Suprapubic skin (tissue), 4 donors: ENCODE measurements at regions not wholly inside any gene's neighbourhood (a gene's known extent, or its start where the extent isn't known, plus 50 kb on each side); places are given as distances from the start of the nearest gene placed in this dataset.
"Not testable (repeated sequence)": the region's sequence is repeated elsewhere in the genome, so short reads cannot be mapped to it uniquely, and the experiment has no call there.

Source experiments
- DNase-seq, 2 donors: peaks; one replicate each; pipeline ENCODE4 v3.0.0-alpha.2; 2019; ENCODE audit warnings: low spot score in 2 of 2
- H3K27ac ChIP-seq: fragments of 200-600 bp; sonication (generic); one replicate; pipeline ENCODE4 v1.5.1; 2019
- H3K27me3 ChIP-seq: fragments of 200-600 bp; sonication (generic); one replicate; pipeline ENCODE4 v1.5.1; 2019
- H3K36me3 ChIP-seq: fragments of 200-600 bp; sonication (generic); one replicate; pipeline ENCODE4 v1.5.1; 2019
- H3K4me1 ChIP-seq: fragments of 200-600 bp; sonication (generic); one replicate; pipeline ENCODE4 v1.5.1; 2019
- H3K4me3 ChIP-seq: fragments of 200-600 bp; sonication (generic); one replicate; pipeline ENCODE4 v1.5.1; 2019; ENCODE audit warnings: mild to moderate bottlenecking
- H3K9me3 ChIP-seq: fragments of 200-600 bp; sonication (generic); one replicate; pipeline ENCODE4 v1.5.1; 2019
- EP300 ChIP-seq: sonication (generic); formaldehyde crosslinking; IDR thresholded peaks from one replicate; pipeline ENCODE4 v1.6.1; 2017; ENCODE audit warnings: antibody characterized with exemption
- POLR2A ChIP-seq, 2 donors: fragments of 450-650 bp; IDR thresholded peaks; one replicate each; pipeline ENCODE4 v1.6.1; 2017; ENCODE audit warnings: antibody characterized with exemption in 2 of 2, mild to moderate bottlenecking in 2 of 2, moderate library complexity in 2 of 2
- POLR2AphosphoS5 ChIP-seq, 3 donors: sonication (generic); formaldehyde crosslinking; IDR thresholded peaks; one replicate each; pipeline ENCODE4 v1.6.1; 2017; ENCODE audit warnings: antibody characterized with exemption in 3 of 3
- WGBS: methylation state at CpG from one replicate; pipeline ENCODE4 v1.1.5; 2018; 5-methylcytosine and 5-hydroxymethylcytosine counted together
- TF ChIP-seq, protein P1 (sequence below), 2 donors: fragments of 200-600 bp in 1 of 2; fragments of 450-650 bp in 1 of 2; sonication (generic) in 1 of 2; IDR thresholded peaks; one replicate each; pipeline ENCODE4 v1.5.1; 2016 to 2019; ENCODE audit warnings: antibody characterized with exemption in 2 of 2, mild to moderate bottlenecking in 1 of 2, moderate library complexity in 1 of 2

DNA sequence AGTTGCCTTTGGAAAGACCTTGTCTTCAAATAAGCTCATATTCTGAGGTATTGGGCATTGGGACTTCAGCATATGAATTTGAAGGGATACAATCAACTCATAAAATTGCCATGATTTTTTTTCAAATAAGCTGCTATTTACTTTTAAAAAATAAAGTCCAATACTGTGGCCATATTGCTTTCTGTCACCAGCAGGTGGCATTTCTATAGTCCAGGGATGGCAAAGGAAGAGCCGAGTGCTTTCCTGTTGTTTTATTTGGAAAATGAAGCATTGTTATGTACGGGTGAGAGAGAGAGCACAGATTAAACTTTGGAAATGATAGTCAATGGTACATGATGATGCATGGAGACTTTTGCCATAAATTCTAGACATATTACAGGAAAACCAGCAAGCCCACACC lies 104.1 kb upstream of the DPP6 start:
- no peaks in the 10 kb centered on the region for H3K27me3 ChIP-seq
- no peaks in the 10 kb centered on the region for H3K36me3 ChIP-seq
- H3K4me1 ChIP-seq: no peaks in the 10 kb centered on the region
- H3K27ac ChIP-seq: no peak overlapping the region
- TF ChIP-seq, protein P1, sequence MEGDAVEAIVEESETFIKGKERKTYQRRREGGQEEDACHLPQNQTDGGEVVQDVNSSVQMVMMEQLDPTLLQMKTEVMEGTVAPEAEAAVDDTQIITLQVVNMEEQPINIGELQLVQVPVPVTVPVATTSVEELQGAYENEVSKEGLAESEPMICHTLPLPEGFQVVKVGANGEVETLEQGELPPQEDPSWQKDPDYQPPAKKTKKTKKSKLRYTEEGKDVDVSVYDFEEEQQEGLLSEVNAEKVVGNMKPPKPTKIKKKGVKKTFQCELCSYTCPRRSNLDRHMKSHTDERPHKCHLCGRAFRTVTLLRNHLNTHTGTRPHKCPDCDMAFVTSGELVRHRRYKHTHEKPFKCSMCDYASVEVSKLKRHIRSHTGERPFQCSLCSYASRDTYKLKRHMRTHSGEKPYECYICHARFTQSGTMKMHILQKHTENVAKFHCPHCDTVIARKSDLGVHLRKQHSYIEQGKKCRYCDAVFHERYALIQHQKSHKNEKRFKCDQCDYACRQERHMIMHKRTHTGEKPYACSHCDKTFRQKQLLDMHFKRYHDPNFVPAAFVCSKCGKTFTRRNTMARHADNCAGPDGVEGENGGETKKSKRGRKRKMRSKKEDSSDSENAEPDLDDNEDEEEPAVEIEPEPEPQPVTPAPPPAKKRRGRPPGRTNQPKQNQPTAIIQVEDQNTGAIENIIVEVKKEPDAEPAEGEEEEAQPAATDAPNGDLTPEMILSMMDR (IDR thresholded peaks at IDR 0.05): no peak
- TF ChIP-seq POLR2AphosphoS5 (IDR thresholded peaks at IDR 0.05): no peak
- TF ChIP-seq POLR2A (IDR thresholded peaks at IDR 0.05): no peak
- TF ChIP-seq EP300: no peak
- no peaks in the 10 kb centered on the region for H3K9me3 ChIP-seq
- no peak for DNase-seq
- no peak overlapping the region for H3K4me3 ChIP-seq
- 60% methylated on average over 2 of the region's 2 CpGs for WGBS

- no peaks in the 10 kb centered on the region for H3K9me3 ChIP-seq
- WGBS: 61% methylated on average over 10 of the region's 10 CpGs
- no peaks in the 10 kb centered on the region for H3K27me3 ChIP-seq
- no peak overlapping the region for H3K27ac ChIP-seq
- no peaks in the 10 kb centered on the region for H3K36me3 ChIP-seq
- no peak for DNase-seq
- no peaks in the 10 kb centered on the region for H3K4me1 ChIP-seq
- no peak overlapping the region for H3K4me3 ChIP-seq
- no peak for TF ChIP-seq POLR2AphosphoS5 (IDR thresholded peaks at IDR 0.05)
- TF ChIP-seq POLR2A (IDR thresholded peaks at IDR 0.05): no peak
- TF ChIP-seq, protein P1 (IDR thresholded peaks at IDR 0.05): no peak
- no peak for TF ChIP-seq EP300
Observed at GRCh38 chr7:153951316-153951715, 100.9 kb upstream of the DPP6 start.

DNA sequence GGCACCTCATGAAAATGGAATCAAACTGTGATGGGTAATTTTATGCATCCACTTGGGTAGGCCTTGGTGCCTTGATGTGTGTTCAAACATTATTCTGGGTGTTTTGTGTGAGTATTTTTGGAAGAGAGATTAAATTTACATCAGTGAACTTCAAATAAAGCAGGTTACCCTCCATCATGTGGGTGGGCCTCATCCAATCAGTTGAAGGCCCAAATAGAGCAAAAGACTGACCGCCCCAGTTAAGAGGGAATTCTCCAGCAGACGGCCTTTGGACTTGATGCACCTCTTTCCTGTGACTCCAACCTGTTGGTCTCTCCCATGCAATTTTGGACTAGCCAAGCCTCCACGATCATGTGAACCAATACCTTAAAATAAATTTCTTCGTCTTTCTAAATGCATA lies 97.7 kb upstream of the DPP6 start:
- no peak for TF ChIP-seq POLR2A (IDR thresholded peaks at IDR 0.05)
- TF ChIP-seq, protein P1 (IDR thresholded peaks at IDR 0.05): no peak
- no peak for TF ChIP-seq EP300
- no peak for TF ChIP-seq POLR2AphosphoS5 (IDR thresholded peaks at IDR 0.05)
- no peaks in the 10 kb centered on the region for H3K9me3 ChIP-seq
- no peaks in the 10 kb centered on the region for H3K27me3 ChIP-seq
- H3K27ac ChIP-seq: no peak overlapping the region
- no peaks in the 10 kb centered on the region for H3K36me3 ChIP-seq
- no peak overlapping the region for H3K4me3 ChIP-seq
- H3K4me1 ChIP-seq: no peaks in the 10 kb centered on the region
- DNase-seq: no peak
- 90% methylated on average over 4 of the region's 4 CpGs for WGBS

- not testable (repeated sequence) for H3K4me1 ChIP-seq, H3K27me3 ChIP-seq, H3K9me3 ChIP-seq, DNase-seq, H3K36me3 ChIP-seq, H3K4me3 ChIP-seq, H3K27ac ChIP-seq
- WGBS: 47% methylated on average over 5 of the region's 5 CpGs
Observed at GRCh38 chr7:153957677-153958076, 94.5 kb upstream of the DPP6 start.

- not testable (repeated sequence) for H3K4me1 ChIP-seq, H3K4me3 ChIP-seq, H3K9me3 ChIP-seq, H3K27me3 ChIP-seq, DNase-seq, H3K36me3 ChIP-seq, H3K27ac ChIP-seq
- WGBS: 28% methylated on average over 6 of the region's 6 CpGs
Observed at GRCh38 chr7:153958381-153958780, 93.8 kb upstream of the DPP6 start.

- H3K27me3 ChIP-seq, H3K4me3 ChIP-seq, H3K9me3 ChIP-seq, H3K4me1 ChIP-seq, DNase-seq, H3K27ac ChIP-seq, H3K36me3 ChIP-seq: not testable (repeated sequence)
- WGBS: 49% methylated on average over 4 of the region's 6 CpGs
Observed at GRCh38 chr7:153958789-153959188, 93.4 kb upstream of the DPP6 start.

DNA sequence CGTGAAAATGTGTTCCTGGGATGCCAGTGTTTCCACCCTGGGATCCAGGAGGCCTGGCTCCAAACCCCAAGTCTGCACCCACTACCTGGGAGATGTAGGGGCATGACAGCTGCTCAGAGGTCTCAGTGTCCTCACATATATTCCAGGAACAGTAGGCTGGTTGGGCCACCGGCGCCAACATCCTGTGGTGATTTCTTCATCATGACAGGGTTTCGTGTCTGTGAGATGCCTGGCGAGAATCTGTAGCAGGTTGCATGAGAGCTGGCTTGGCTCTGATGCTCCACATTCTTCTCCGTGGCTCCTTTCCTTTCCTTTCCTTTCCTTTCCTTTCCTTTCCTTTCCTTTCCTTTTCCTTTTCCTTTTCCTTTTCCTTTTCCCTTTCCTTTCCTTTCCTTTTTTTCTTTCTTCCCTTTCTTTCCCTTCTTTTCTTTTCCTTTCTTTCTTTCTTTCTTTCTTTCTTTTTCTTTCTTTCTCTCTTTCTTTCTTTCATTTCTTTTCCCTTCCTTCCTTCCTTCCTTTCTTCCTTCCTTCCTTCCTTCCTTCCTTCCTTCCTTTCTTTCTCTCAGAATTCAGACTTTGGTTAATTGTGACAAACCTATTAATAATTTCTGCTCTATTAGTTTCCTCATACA lies 87.6 kb upstream of the DPP6 start:
- not testable (repeated sequence) for H3K36me3 ChIP-seq, H3K27me3 ChIP-seq, H3K9me3 ChIP-seq, H3K4me3 ChIP-seq, DNase-seq, H3K27ac ChIP-seq, H3K4me1 ChIP-seq
- WGBS: 89% methylated on average over 6 of the region's 6 CpGs

DNA sequence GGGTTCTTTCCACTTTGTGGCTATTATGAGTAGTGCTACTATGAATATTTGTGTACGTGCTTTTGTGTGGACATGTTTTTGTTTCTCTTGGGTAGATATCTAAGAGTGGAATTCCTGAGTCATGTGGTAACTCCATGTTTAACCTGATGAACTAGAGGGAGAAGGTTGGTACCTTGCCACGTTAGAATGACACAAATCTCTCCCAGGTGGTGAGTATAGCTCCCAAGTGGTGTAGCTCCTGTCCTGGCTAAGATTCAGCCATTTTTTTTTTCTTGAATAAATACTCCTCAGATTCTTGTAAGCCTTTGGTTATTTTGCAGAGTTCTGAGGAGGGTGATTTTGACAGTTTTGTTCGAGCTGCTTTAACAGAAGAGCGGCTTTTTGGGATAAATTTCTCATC lies 83.2 kb upstream of the DPP6 start:
- not testable (repeated sequence) for H3K36me3 ChIP-seq, DNase-seq, H3K9me3 ChIP-seq, H3K4me1 ChIP-seq, H3K27ac ChIP-seq, H3K4me3 ChIP-seq, H3K27me3 ChIP-seq
- 100% methylated on average over 1 of the region's 4 CpGs for WGBS

- H3K36me3 ChIP-seq, H3K4me3 ChIP-seq, H3K4me1 ChIP-seq, H3K27ac ChIP-seq, H3K27me3 ChIP-seq, H3K9me3 ChIP-seq, DNase-seq: not testable (repeated sequence)
- WGBS: 67% methylated on average over 6 of the region's 6 CpGs
Observed at GRCh38 chr7:153974603-153975002, 77.6 kb upstream of the DPP6 start.

GRCh38 chr7:153976745-153977144 lies 75.5 kb upstream of the DPP6 start:
- not testable (repeated sequence) for H3K27me3 ChIP-seq, H3K36me3 ChIP-seq, H3K27ac ChIP-seq, H3K4me1 ChIP-seq, H3K9me3 ChIP-seq, DNase-seq, H3K4me3 ChIP-seq
- 93% methylated on average over 6 of the region's 6 CpGs for WGBS

DNA sequence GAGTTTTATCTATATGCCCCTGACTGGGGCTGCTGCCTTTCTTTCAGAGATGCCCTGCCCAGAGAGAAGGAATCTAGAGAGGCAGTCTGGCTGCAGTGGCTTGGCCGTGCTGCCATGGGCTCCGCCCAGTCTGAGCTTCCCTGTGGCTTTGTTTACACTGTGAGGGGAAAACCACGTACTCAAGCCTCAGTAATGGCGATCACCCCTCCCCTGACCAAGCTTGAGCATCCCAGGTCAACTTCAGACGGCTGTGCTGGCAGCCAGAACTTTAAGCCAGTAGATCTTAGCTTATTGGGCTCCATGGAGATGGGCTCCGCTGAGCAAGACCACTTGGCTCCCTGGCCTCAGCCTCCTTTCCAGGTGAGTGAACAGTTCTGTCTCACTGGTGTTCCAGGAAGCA lies 69.0 kb upstream of the DPP6 start:
- not testable (repeated sequence) for H3K4me3 ChIP-seq, H3K27me3 ChIP-seq, H3K36me3 ChIP-seq, H3K4me1 ChIP-seq, H3K9me3 ChIP-seq, DNase-seq, H3K27ac ChIP-seq
- WGBS: 54% methylated on average over 4 of the region's 6 CpGs
